HL-60 (cell line): ENCODE measurements at regions not wholly inside any gene's neighbourhood (a gene's known extent, or its start where the extent isn't known, plus 50 kb on each side); places are given as distances from the start of the nearest gene placed in this dataset.

ENCODE experiments used
- DNase-seq, 2 experiments: peaks; one replicate each; pipeline ENCODE4 v3.0.0-alpha.2; 2010 to 2020; ENCODE audit warnings: low read depth in 1 of 2, low spot score in 1 of 2
- H3K27ac ChIP-seq: fragments of 250-450 bp; sonication (Bioruptor Pico); replicated peaks from 2 replicates; pipeline ENCODE4 v1.5.1; 2020; ENCODE audit warnings: mild to moderate bottlenecking, moderate library complexity
- H3K27me3 ChIP-seq: fragments of 250-450 bp; sonication (Bioruptor Pico); 2 replicates; pipeline ENCODE4 v1.5.1; 2021; ENCODE audit warnings: mild to moderate bottlenecking, moderate library complexity; ENCODE audit not compliant: insufficient read depth, poor library complexity, severe bottlenecking
- H3K4me3 ChIP-seq: replicated peaks from 2 replicates; pipeline ENCODE4 v1.5.1; 2011; ENCODE audit warnings: mild to moderate bottlenecking, control low read depth, low read length; ENCODE audit not compliant: insufficient read depth
- CTCF ChIP-seq: IDR thresholded peaks from one replicate; pipeline ENCODE4 v1.5.1; 2011; ENCODE audit warnings: low read length, control low read depth, inconsistent platforms; ENCODE audit not compliant: insufficient read depth
- GABPA ChIP-seq: IDR thresholded peaks from 2 replicates; pipeline ENCODE4 v1.6.1; 2012; ENCODE audit warnings: low read depth
- POLR2AphosphoS5 ChIP-seq: IDR thresholded peaks from 2 replicates; pipeline ENCODE4 v1.6.1; 2012; ENCODE audit warnings: low read depth
- REST ChIP-seq: IDR thresholded peaks from 2 replicates; pipeline ENCODE4 v1.6.1; 2012; ENCODE audit warnings: low read depth; ENCODE audit not compliant: insufficient replicate concordance
- SPI1 ChIP-seq: IDR thresholded peaks from 2 replicates; pipeline ENCODE4 v1.6.1; 2012; ENCODE audit warnings: low read depth, mild to moderate bottlenecking, borderline replicate concordance

GRCh38 chr4:123748806-123749205, 352.2 kb downstream of the SPRY1 start:
- Histone ChIP-seq H3K4me3 (no peak overlapping the region), H3K27me3 (no peaks in the 10 kb centered on the region), H3K27ac (no peak overlapping the region)
- TF ChIP-seq REST, result no peak
- TF ChIP-seq SPI1, result peak; percentile 12; the same call in 1 of the 2 replicates
- DNase-seq, result peak in 1 of 2 experiments; percentile 40

- TF ChIP-seq SPI1 (no peak), CTCF (no peak), REST (no peak), GABPA (no peak), POLR2AphosphoS5 (no peak)
- no peak overlapping the region for H3K27ac ChIP-seq
- no peak for DNase-seq
Observed at GRCh38 chr4:123749383-123749782, 352.8 kb downstream of the SPRY1 start.

GRCh38 chr4:123750044-123750443, 353.4 kb downstream of the SPRY1 start:
- peak in 1 of 2 experiments; percentile 9 for DNase-seq
- Histone ChIP-seq H3K27ac (no peak overlapping the region), H3K4me3 (no peak overlapping the region), H3K27me3 (no peaks in the 10 kb centered on the region)
- TF ChIP-seq SPI1 (peak; percentile 60; the same call in 1 of the 2 replicates), REST (no peak)

More at GRCh38 chr4:123749383-123749782, 352.8 kb downstream of the SPRY1 start:
- no peak overlapping the region for H3K4me3 ChIP-seq
- no peaks in the 10 kb centered on the region for H3K27me3 ChIP-seq

- no peak overlapping the region for H3K27ac ChIP-seq
- no peak for TF ChIP-seq CTCF
- no peak for TF ChIP-seq GABPA
- TF ChIP-seq SPI1, result no peak
- no peak for TF ChIP-seq POLR2AphosphoS5
- TF ChIP-seq REST, result no peak
- DNase-seq, result no peak
Observed at GRCh38 chr4:123755655-123756054, 359.1 kb downstream of the SPRY1 start.

More at GRCh38 chr4:123755655-123756054, 359.1 kb downstream of the SPRY1 start:
- Histone ChIP-seq H3K27me3 (no peaks in the 10 kb centered on the region), H3K4me3 (no peak overlapping the region)
